NB4 (cell line): ENCODE measurements at regions not wholly inside any gene's neighbourhood (a gene's known extent, or its start where the extent isn't known, plus 50 kb on each side); places are given as distances from the start of the nearest gene placed in this dataset.

Experiments
- CTCF ChIP-seq: IDR thresholded peaks from one replicate; pipeline ENCODE4 v1.5.1; 2012; ENCODE audit warnings: low read depth, low read length
- MAX ChIP-seq: IDR thresholded peaks from 2 replicates; pipeline ENCODE4 v1.6.1; 2011; ENCODE audit warnings: low read depth, low read length
- MYC ChIP-seq: IDR thresholded peaks from 2 replicates; pipeline ENCODE4 v1.6.1; 2011; ENCODE audit warnings: low read depth, low read length
- POLR2A ChIP-seq: IDR thresholded peaks from 2 replicates; pipeline ENCODE4 v1.6.1; 2011; ENCODE audit warnings: mild to moderate bottlenecking; ENCODE audit not compliant: insufficient read length; ENCODE audit errors: extremely low read depth

GRCh38 chr20:40775561-40776146 lies 86.6 kb upstream of the MAFB start:
- TF ChIP-seq CTCF = no peak
- no peak for TF ChIP-seq POLR2A
- no peak for TF ChIP-seq MAX
- TF ChIP-seq MYC = no peak
